Neural cell (in vitro differentiated cells): ENCODE measurements at regions not wholly inside any gene's neighbourhood (a gene's known extent, or its start where the extent isn't known, plus 50 kb on each side); places are given as distances from the start of the nearest gene placed in this dataset.
"Not testable (repeated sequence)": the region's sequence is repeated elsewhere in the genome, so short reads cannot be mapped to it uniquely, and the experiment has no call there.

ENCODE experiments used
- H2AFZ ChIP-seq: fragments of 200-600, 300-800 bp; sonication (generic), shearing (Covaris generic); 2 replicates; pipeline ENCODE4 v1.6.0; 2014; ENCODE audit warnings: low read depth, mild to moderate bottlenecking, antibody characterized with exemption, low read length, moderate library complexity
- H3F3A ChIP-seq: fragments of 200-600 bp; shearing (Covaris generic); 2 replicates; pipeline ENCODE4 v1.6.1; 2016; ENCODE audit warnings: mild to moderate bottlenecking, moderate library complexity, mixed read lengths, antibody characterized with exemption, low read length; ENCODE audit not compliant: insufficient read depth, poor library complexity, severe bottlenecking
- H3K27ac ChIP-seq: fragments of 200-600, 300-800 bp; sonication (generic), shearing (Covaris generic); 2 replicates; pipeline ENCODE4 v1.5.1; 2014; ENCODE audit warnings: mild to moderate bottlenecking, low read length, moderate library complexity
- H3K27me3 ChIP-seq: fragments of 300-800, 200-600 bp; sonication (generic), shearing (Covaris generic); 2 replicates; pipeline ENCODE4 v1.6.0; 2014; ENCODE audit warnings: mild to moderate bottlenecking, low read depth, low read length, moderate library complexity; ENCODE audit not compliant: insufficient read depth
- H3K36me3 ChIP-seq: fragments of 300-800, 200-600 bp; sonication (generic), shearing (Covaris generic); 2 replicates; pipeline ENCODE4 v1.5.1; 2014; ENCODE audit warnings: mild to moderate bottlenecking, antibody characterized with exemption, low read length, moderate library complexity; ENCODE audit not compliant: insufficient read depth
- H3K4me2 ChIP-seq: fragments of 300-800, 200-600 bp; sonication (generic), shearing (Covaris generic); 2 replicates; pipeline ENCODE4 v1.6.0; 2014; ENCODE audit warnings: mild to moderate bottlenecking, low read length
- H3K4me3 ChIP-seq: fragments of 300-800, 200-600 bp; sonication (generic), shearing (Covaris generic); 2 replicates; pipeline ENCODE4 v1.5.1; 2014; ENCODE audit warnings: mild to moderate bottlenecking, low read length, moderate library complexity
- H3K79me2 ChIP-seq: fragments of 200-600 bp; shearing (Covaris generic); replicated peaks from 2 replicates; pipeline ENCODE4 v1.6.0; 2014; ENCODE audit warnings: mild to moderate bottlenecking, low read length, moderate library complexity; ENCODE audit not compliant: insufficient read depth
- H3K9ac ChIP-seq: fragments of 300-800, 200-600 bp; sonication (generic), shearing (Covaris generic); 2 replicates; pipeline ENCODE4 v1.6.1; 2016; ENCODE audit warnings: mild to moderate bottlenecking, low read length, mixed read lengths
- H3K9me2 ChIP-seq: fragments of 200-600 bp; shearing (Covaris generic); 2 replicates; pipeline ENCODE4 v1.6.1; 2016; ENCODE audit warnings: mild to moderate bottlenecking, low read length, mixed read lengths; ENCODE audit not compliant: insufficient read depth
- H3K9me3 ChIP-seq: fragments of 200-600, 300-800 bp; sonication (generic), shearing (Covaris generic); 2 replicates; pipeline ENCODE4 v1.6.1; 2016; ENCODE audit warnings: mild to moderate bottlenecking, mixed run types, low read length, moderate library complexity, mixed read lengths
- H4K20me1 ChIP-seq: fragments of 200-600 bp; shearing (Covaris generic); 2 replicates; pipeline ENCODE4 v1.6.1; 2016; ENCODE audit warnings: mild to moderate bottlenecking, mixed run types; ENCODE audit not compliant: insufficient read depth
- CTCF ChIP-seq: fragments of 450-650 bp; IDR thresholded peaks from 2 replicates; pipeline ENCODE4 v1.5.1; 2014; ENCODE audit warnings: antibody characterized with exemption, mild to moderate bottlenecking, moderate library complexity; ENCODE audit not compliant: poor library complexity, severe bottlenecking
- EP300 ChIP-seq: fragments of 450-650 bp; conservative IDR thresholded peaks from 2 replicates; pipeline ENCODE4 v1.6.1; 2014; ENCODE audit warnings: antibody characterized with exemption, mild to moderate bottlenecking, moderate library complexity; ENCODE audit not compliant: poor library complexity, severe bottlenecking
- EZH2 ChIP-seq: fragments of 200-600, 300-800 bp; shearing (Covaris generic), sonication (generic); IDR thresholded peaks from 2 replicates; pipeline ENCODE4 v1.6.1; 2014; ENCODE audit warnings: antibody characterized with exemption, low read length, borderline replicate concordance, mild to moderate bottlenecking; ENCODE audit not compliant: insufficient read depth, poor library complexity, severe bottlenecking
- MXI1 ChIP-seq: fragments of 450-650 bp; conservative IDR thresholded peaks from 2 replicates; pipeline ENCODE4 v1.6.1; 2014; ENCODE audit warnings: antibody characterized with exemption, mild to moderate bottlenecking; ENCODE audit not compliant: poor library complexity, severe bottlenecking
- POLR2AphosphoS5 ChIP-seq: IDR thresholded peaks from 2 replicates; pipeline ENCODE4 v1.6.1; 2012
- RAD21 ChIP-seq: fragments of 450-650 bp; conservative IDR thresholded peaks from 2 replicates; pipeline ENCODE4 v1.6.1; 2014; ENCODE audit warnings: antibody characterized with exemption, mild to moderate bottlenecking, moderate library complexity
- REST ChIP-seq: IDR thresholded peaks from 2 replicates; pipeline ENCODE4 v1.6.1; 2012; ENCODE audit warnings: borderline replicate concordance
- SMC3 ChIP-seq: fragments of 450-650 bp; conservative IDR thresholded peaks from 2 replicates; pipeline ENCODE4 v1.6.1; 2014; ENCODE audit warnings: antibody characterized with exemption, mild to moderate bottlenecking, moderate library complexity; ENCODE audit not compliant: poor library complexity
- TAF1 ChIP-seq: IDR thresholded peaks from 2 replicates; pipeline ENCODE4 v1.6.1; 2012; ENCODE audit warnings: low read depth

- Histone ChIP-seq H3K9ac (no peak overlapping the region), H3K4me3 (no peak overlapping the region), H3K27me3 (no peaks in the 10 kb centered on the region), H3F3A (no peaks in the 10 kb centered on the region), H2AFZ (no peak overlapping the region), H3K27ac (no peak overlapping the region), H3K36me3 (no peaks in the 10 kb centered on the region), H3K9me2 (no peaks in the 10 kb centered on the region), H3K9me3 (no peaks in the 10 kb centered on the region), H4K20me1 (no peaks in the 10 kb centered on the region), H3K79me2 (no peaks in the 10 kb centered on the region), H3K4me2 (no peak overlapping the region)
- no peak for TF ChIP-seq EZH2
- no peak for TF ChIP-seq MXI1
- TF ChIP-seq TAF1: no peak
- no peak for TF ChIP-seq REST
- TF ChIP-seq EP300: no peak
- TF ChIP-seq SMC3: no peak
- TF ChIP-seq POLR2AphosphoS5: no peak
- no peak for TF ChIP-seq CTCF
- TF ChIP-seq RAD21: no peak
These were observed 448.3 kb downstream of the EFNB2 start for GRCh38 chr13:106087201-106087600.

- no peaks in the 10 kb centered on the region for H3K27me3 ChIP-seq
- no peak overlapping the region for H3K4me2 ChIP-seq
- H4K20me1 ChIP-seq: no peaks in the 10 kb centered on the region
- H3K4me3 ChIP-seq: no peak overlapping the region
- H2AFZ ChIP-seq: no peak overlapping the region
- H3K27ac ChIP-seq: no peak overlapping the region
- H3K9ac ChIP-seq: no peak overlapping the region
- no peaks in the 10 kb centered on the region for H3K9me2 ChIP-seq
- no peaks in the 10 kb centered on the region for H3K36me3 ChIP-seq
- no peaks in the 10 kb centered on the region for H3K9me3 ChIP-seq
- H3F3A ChIP-seq: no peaks in the 10 kb centered on the region
- TF ChIP-seq EP300 (no peak), REST (no peak), MXI1 (no peak), EZH2 (no peak), TAF1 (no peak), POLR2AphosphoS5 (no peak), SMC3 (no peak), CTCF (no peak), RAD21 (no peak)
- H3K79me2 ChIP-seq: no peaks in the 10 kb centered on the region
These were observed 451.7 kb downstream of the EFNB2 start for GRCh38 chr13:106083620-106084350.

- H3K4me3 ChIP-seq, H3K9me2 ChIP-seq, H3K9me3 ChIP-seq, H3K27ac ChIP-seq, H4K20me1 ChIP-seq, H3K79me2 ChIP-seq, H3K27me3 ChIP-seq, H2AFZ ChIP-seq, H3F3A ChIP-seq, H3K9ac ChIP-seq, H3K4me2 ChIP-seq, H3K36me3 ChIP-seq: not testable (repeated sequence)
These were observed 454.2 kb downstream of the EFNB2 start for GRCh38 chr13:106081221-106081620.
